Keratinocyte (primary cell): ENCODE measurements at regions not wholly inside any gene's neighbourhood (a gene's known extent, or its start where the extent isn't known, plus 50 kb on each side); places are given as distances from the start of the nearest gene placed in this dataset.

ENCODE experiments used
- CTCF ChIP-seq, 3 experiments: IDR thresholded peaks in 1 of 3; conservative IDR thresholded peaks in 1 of 3; optimal IDR thresholded peaks in 1 of 3; 2 replicates in 2 of 3; 3 replicates in 1 of 3; pipeline versions ENCODE3 to v1.5.1; 2011; ENCODE audit warnings: low read length in 3 of 3, mild to moderate bottlenecking in 3 of 3, moderate library complexity in 2 of 3, control low read depth in 1 of 3, inconsistent platforms in 1 of 3; ENCODE audit not compliant: insufficient read depth in 2 of 3; ENCODE audit errors: extremely low read depth in 1 of 3
- EZH2 ChIP-seq: IDR thresholded peaks from one replicate; pipeline ENCODE4 v1.6.1; 2012; ENCODE audit warnings: inconsistent platforms, mild to moderate bottlenecking, low read length, moderate library complexity

DNA sequence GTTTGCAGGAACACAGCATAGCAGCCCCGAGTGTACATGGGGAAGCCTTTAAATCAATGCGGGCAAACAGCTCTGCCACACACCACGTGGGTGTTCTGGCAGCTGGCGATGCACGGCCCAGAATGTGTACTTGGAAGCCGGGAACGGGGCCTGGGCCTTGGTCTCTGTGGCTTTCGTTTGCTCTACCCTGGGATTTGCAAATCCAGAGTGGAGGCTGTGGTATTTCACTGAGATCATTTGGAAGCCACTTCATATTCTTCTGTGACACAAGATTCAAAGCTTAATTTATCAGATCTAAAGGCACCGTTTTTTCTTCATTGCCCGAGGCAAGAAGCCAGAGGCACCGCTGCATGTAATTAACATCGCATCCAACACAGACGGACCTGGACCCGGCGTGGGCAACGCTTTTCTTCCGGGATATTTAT is 246.3 kb upstream of the MYT1L start:
- no peak for TF ChIP-seq CTCF (optimal IDR thresholded peaks at IDR 0.05 in 1 of 3, IDR thresholded peaks at IDR 0.05 in 1 of 3, conservative IDR thresholded peaks at IDR 0.05 in 1 of 3; ENCODE audit: extremely low read depth in 1 of 3, insufficient read depth in 2 of 3, low read length in 3 of 3)
- TF ChIP-seq EZH2: no peak
